HEK293T (cell line): ENCODE measurements at regions not wholly inside any gene's neighbourhood (a gene's known extent, or its start where the extent isn't known, plus 50 kb on each side); places are given as distances from the start of the nearest gene placed in this dataset.

Experiments used
- BHLHE40 ChIP-seq: fragments of 450-650 bp; IDR thresholded peaks from 2 replicates; pipeline ENCODE4 v1.6.1; 2016; ENCODE audit warnings: mild to moderate bottlenecking, moderate library complexity, borderline replicate concordance
- L3MBTL2 ChIP-seq: fragments of 450-650 bp; conservative IDR thresholded peaks from 2 replicates; pipeline ENCODE4 v1.6.1; 2016; ENCODE audit warnings: mild to moderate bottlenecking

DNA sequence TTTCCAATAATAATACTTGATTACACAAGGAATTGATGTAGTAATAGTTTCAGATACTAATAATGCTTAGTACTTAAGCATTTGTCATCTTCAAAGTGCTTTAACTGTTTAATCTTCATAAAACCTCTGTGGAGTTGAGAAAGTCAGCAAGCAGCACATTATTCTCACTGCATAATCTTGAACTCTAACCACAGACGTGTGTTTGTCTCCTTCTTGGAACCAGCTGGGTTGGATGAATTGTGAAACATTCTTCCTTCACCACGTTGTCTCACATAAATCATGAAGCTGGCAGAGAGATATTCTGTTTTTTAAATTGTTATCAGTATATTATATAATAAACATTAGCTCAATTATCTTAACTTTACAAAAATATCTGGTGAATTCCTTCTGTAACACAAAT lies 55.1 kb upstream of the LDAH start:
- TF ChIP-seq BHLHE40 (no peak), L3MBTL2 (no peak)
